ENCODE measurements at regions not wholly inside any gene's neighbourhood (a gene's known extent, or its start where the extent isn't known, plus 50 kb on each side); places are given as distances from the start of the nearest gene placed in this dataset.

- Histone ChIP-seq H3K4me3 (no peak overlapping the region), H3K4me1 (no peaks in the 10 kb centered on the region), H3K27ac (no peak overlapping the region), H3K9me3 (no peaks in the 10 kb centered on the region), H3K27me3 (no peaks in the 10 kb centered on the region), H3K36me3 (no peaks in the 10 kb centered on the region)
- intact Hi-C loops (cut with DNase I; ENCODE audit: low total_unique reads) (no loop called here), in situ Hi-C loops (cut with MboI; ENCODE audit: low sequenced_read_pairs in 4 of 4) (no loop called here)
- DNase-seq: no peak
- TF ChIP-seq POLR2A (IDR thresholded peaks at IDR 0.05): no peak
- TF ChIP-seq CTCF (IDR thresholded peaks at IDR 0.05 in 4 of 5, conservative IDR thresholded peaks at IDR 0.05 in 1 of 5): no peak
- no peak for ATAC-seq
Measured at GRCh38 chr5:167511276-167511675, 780.2 kb upstream of the WWC1 start.

- no peaks in the 10 kb centered on the region for H3K9me3 ChIP-seq
- in situ Hi-C loops (cut with MboI; ENCODE audit: low sequenced_read_pairs in 4 of 4): no loop called here
- no peak overlapping the region for H3K4me3 ChIP-seq
Measured at GRCh38 chr5:167512111-167512510, 779.3 kb upstream of the WWC1 start.

GRCh38 chr5:167513381-167513780 lies 778.1 kb upstream of the WWC1 start:
- Histone ChIP-seq H3K36me3 (no peaks in the 10 kb centered on the region), H3K4me1 (no peaks in the 10 kb centered on the region), H3K27ac (no peak overlapping the region), H3K4me3 (no peak overlapping the region), H3K9me3 (no peaks in the 10 kb centered on the region), H3K27me3 (no peaks in the 10 kb centered on the region)
- ATAC-seq (no peak), DNase-seq (no peak)
- TF ChIP-seq POLR2A (IDR thresholded peaks at IDR 0.05) (no peak), CTCF (IDR thresholded peaks at IDR 0.05 in 4 of 5, conservative IDR thresholded peaks at IDR 0.05 in 1 of 5) (no peak)
- intact Hi-C loops (cut with DNase I; ENCODE audit: low total_unique reads): no loop called here
- in situ Hi-C loops (cut with MboI; ENCODE audit: low sequenced_read_pairs in 4 of 4): no loop called here

More at GRCh38 chr5:167512111-167512510, 779.3 kb upstream of the WWC1 start:
- intact Hi-C loops (cut with DNase I; ENCODE audit: low total_unique reads): no loop called here
- no peak for ATAC-seq
- no peak for DNase-seq
- TF ChIP-seq POLR2A (IDR thresholded peaks at IDR 0.05): no peak
- no peak for TF ChIP-seq CTCF (IDR thresholded peaks at IDR 0.05 in 4 of 5, conservative IDR thresholded peaks at IDR 0.05 in 1 of 5)
- Histone ChIP-seq H3K27me3 (no peaks in the 10 kb centered on the region), H3K4me1 (no peaks in the 10 kb centered on the region), H3K36me3 (no peaks in the 10 kb centered on the region), H3K27ac (no peak overlapping the region)

GRCh38 chr5:167514461-167514860 lies 777.0 kb upstream of the WWC1 start:
- Histone ChIP-seq H3K27me3 (no peaks in the 10 kb centered on the region), H3K4me3 (no peak overlapping the region), H3K4me1 (no peaks in the 10 kb centered on the region), H3K27ac (no peak overlapping the region), H3K9me3 (no peaks in the 10 kb centered on the region), H3K36me3 (no peaks in the 10 kb centered on the region)
- no peak for TF ChIP-seq CTCF (IDR thresholded peaks at IDR 0.05 in 4 of 5, conservative IDR thresholded peaks at IDR 0.05 in 1 of 5)
- no peak for TF ChIP-seq POLR2A (IDR thresholded peaks at IDR 0.05)
- DNase-seq (no peak), ATAC-seq (no peak)
- in situ Hi-C loops (cut with MboI; ENCODE audit: low sequenced_read_pairs in 4 of 4): no loop called here
- intact Hi-C loops (cut with DNase I; ENCODE audit: low total_unique reads): no loop called here

- H3K4me3 ChIP-seq: no peak overlapping the region
- no peaks in the 10 kb centered on the region for H3K36me3 ChIP-seq
- no peaks in the 10 kb centered on the region for H3K9me3 ChIP-seq
- no peaks in the 10 kb centered on the region for H3K4me1 ChIP-seq
- H3K27me3 ChIP-seq: no peaks in the 10 kb centered on the region
- H3K27ac ChIP-seq: no peak overlapping the region
- in situ Hi-C loops (cut with MboI; ENCODE audit: low sequenced_read_pairs in 4 of 4): no loop called here
- intact Hi-C loops (cut with DNase I; ENCODE audit: low total_unique reads): no loop called here
- ATAC-seq: no peak
- no peak for DNase-seq
- TF ChIP-seq CTCF (IDR thresholded peaks at IDR 0.05 in 4 of 5, conservative IDR thresholded peaks at IDR 0.05 in 1 of 5): no peak
- no peak for TF ChIP-seq POLR2A (IDR thresholded peaks at IDR 0.05)
Measured at GRCh38 chr5:167525004-167525403, 766.4 kb upstream of the WWC1 start.

Measured in gastrocnemius medialis (tissue), 4 donors.